HTR-8/SVneo (cell line): ENCODE measurements at regions not wholly inside any gene's neighbourhood (a gene's known extent, or its start where the extent isn't known, plus 50 kb on each side); places are given as distances from the start of the nearest gene placed in this dataset.
"Not testable (repeated sequence)": the region's sequence is repeated elsewhere in the genome, so short reads cannot be mapped to it uniquely, and the experiment has no call there.

Experiments
- DNase-seq: peaks from one replicate; pipeline ENCODE4 v3.0.0; 2011; ENCODE audit warnings: low spot score, mixed read lengths; ENCODE audit not compliant: insufficient read length
- FAIRE-seq: peaks from 2 replicates; lab custom pipeline; 2011; peaks lifted over from hg19 to GRCh38; lab: Jason Lieb, UNC

DNA sequence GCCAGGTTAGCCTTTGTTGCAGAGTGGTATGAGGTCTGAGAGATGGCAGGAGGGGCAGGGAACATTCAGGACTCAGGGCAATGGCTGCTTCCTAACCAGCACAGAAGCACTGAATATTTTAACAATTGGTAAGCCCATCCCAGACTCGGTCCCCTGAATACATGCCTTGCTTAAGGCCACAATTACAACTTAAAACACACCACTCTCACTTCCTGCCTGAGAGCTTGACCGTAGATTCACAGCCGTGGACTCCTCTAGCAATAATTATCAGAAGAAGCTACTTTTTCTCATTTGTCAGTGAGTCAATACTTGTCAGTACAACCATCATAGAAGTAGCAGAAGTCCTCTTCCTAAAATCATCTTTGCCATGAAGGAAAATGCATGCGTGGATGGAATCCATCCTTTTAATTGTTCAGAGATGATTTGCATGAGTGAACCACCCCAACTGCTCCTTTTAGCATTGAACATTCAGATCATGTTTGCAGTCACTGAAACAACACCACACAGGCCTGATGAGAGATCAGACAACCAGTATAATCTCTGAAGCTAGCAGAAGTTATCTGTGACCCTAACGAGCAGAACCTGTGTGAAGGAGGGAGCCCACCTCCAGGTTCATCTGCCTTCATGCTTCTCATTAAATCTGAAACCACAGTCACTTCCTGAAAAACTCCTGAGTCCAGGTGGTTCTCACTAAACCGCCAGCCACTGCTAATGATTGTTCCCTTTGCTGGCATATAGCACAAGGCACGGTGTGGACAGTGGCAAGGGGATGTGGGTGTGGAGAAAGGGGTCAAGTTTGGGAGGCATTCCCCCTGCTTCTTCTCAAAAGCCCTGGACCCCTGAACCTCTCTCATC is 333.9 kb upstream of the CNR1 start:
- FAIRE-seq (no peak), DNase-seq (no peak)

DNA sequence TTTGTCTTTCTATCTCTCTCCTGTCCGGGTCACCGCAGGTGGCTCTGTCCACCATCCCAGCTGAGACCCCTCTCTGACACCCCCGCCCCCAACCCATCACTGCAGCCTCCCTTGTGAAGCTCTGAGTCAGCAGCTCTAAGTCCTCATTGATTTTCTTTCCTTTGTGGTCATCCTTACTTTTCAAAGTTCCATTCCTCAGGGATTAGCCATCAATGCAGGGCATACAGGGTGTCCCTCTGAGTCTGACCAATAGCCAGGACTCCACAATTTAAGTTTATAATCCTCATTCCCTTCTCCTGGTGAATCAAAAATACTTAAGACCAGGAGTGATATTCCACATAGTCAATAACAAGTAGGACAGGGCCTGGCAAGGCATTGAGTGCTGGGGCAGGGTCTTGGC is 333.3 kb upstream of the CNR1 start:
- no peak for DNase-seq
- FAIRE-seq: no peak

DNA sequence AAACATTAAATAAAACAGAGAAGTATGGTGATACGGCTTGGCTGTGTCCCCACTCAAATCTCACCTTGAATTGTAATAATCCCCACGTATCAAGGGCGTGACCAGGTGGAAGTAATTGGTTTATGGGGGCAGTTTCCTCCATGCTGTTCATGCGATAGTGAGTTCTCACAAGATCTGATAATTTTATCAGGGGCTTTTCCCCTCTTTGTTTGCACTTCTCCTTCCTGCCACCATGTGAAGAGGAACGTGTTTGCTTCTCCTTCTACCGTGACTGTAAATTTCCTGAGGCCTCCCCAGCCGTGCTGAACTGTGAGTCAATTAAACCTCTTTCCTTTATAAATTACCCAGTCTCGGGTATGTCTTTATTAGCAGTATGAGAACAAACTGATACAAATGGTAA is 331.3 kb upstream of the CNR1 start:
- DNase-seq, FAIRE-seq: not testable (repeated sequence)

DNA sequence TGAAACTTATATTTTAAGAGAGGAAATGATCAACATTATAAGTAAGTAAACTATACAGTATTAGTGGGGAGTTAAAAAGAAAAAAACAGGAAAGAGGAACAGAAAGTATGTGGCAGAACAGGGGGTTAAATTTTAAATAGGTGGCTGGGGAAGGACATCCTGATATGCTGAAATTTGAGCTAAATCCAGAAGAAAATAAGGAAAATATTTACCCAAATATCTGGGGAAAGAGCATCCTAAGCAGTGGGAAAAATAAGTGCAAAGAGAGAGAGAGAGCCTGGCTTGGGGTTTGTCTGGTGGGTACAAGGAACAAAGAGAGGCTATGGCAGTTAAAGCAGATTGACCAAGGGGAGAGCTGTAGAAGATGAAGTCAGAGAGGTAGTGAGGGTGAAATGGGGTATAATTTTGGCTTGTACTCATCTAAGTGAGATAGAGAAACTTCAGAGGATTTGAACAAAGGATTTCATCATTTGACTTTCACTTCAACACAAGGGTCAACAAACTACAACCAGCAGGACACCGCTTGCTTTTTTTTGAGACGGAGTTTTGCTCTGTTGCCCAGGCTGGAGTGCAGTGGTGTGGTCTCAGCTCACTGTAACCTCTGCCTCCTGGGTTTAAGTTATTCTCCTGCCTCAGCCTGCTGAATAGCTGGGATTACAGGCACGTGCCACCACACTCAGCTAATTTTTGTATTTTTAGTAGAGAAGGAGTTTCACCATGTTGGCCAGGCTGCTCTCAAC is 328.4 kb upstream of the CNR1 start:
- no peak for FAIRE-seq

DNA sequence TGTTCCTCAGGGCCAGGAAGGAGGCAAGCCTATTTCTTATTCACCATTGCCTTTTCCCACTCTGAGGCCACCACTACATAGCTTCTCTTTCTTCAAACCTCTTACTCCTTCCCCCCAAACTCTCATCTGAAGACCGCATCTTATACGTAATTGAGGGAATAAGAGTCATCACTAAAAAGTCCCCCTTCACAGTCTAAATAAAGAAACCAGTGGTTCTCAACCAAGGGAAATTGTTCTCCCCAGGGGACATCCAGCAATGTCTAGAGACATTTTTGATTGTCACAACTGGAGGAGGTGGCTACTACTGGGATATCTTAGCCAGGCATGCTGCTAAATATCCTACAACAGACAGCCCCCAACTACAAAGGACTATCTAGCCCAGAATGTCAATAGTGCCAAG is 327.6 kb upstream of the CNR1 start:
- DNase-seq: no peak
- no peak for FAIRE-seq

More for the DNA sequence above, 328.4 kb upstream of the CNR1 start:
- DNase-seq: no peak

DNA sequence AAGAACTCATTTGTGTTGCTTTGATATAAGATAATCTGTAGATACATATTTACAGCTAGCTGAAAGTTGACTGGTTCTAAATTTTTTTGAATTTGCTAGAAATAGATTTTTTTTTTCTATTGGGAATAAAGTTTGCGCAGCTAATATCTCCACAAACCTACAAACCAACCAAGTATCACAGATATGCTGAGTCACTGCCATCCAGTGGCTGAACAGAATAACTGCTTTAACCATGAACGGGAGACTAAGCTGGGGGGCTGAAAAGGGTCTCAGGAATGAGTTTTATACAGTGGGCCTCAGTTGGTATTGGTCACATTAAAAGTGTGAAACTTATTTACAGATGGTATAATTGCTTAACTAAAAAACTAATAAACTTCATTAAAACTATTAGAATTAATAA is 326.7 kb upstream of the CNR1 start:
- DNase-seq: peak; percentile 11

DNA sequence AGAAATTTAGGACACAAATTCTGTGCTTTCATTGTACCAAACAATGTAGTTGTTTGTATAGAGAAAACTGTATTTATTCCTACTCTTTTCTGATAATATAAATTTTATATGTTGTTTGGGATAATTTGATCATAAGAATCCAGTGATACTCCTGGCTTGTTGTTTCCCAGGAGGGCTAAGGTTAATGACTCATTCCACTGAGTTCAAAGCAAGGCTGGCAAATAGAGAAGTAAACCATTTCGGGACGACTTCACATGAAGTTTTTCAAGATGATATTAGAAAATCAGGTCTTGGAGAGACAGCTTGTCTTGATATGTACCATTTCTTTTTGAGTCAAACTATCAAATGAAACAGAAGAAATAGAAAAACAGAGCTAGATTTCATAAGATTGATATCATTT is 326.1 kb upstream of the CNR1 start:
- no peak for FAIRE-seq
- DNase-seq: no peak

More for the DNA sequence above, 326.7 kb upstream of the CNR1 start:
- FAIRE-seq: no peak

DNA sequence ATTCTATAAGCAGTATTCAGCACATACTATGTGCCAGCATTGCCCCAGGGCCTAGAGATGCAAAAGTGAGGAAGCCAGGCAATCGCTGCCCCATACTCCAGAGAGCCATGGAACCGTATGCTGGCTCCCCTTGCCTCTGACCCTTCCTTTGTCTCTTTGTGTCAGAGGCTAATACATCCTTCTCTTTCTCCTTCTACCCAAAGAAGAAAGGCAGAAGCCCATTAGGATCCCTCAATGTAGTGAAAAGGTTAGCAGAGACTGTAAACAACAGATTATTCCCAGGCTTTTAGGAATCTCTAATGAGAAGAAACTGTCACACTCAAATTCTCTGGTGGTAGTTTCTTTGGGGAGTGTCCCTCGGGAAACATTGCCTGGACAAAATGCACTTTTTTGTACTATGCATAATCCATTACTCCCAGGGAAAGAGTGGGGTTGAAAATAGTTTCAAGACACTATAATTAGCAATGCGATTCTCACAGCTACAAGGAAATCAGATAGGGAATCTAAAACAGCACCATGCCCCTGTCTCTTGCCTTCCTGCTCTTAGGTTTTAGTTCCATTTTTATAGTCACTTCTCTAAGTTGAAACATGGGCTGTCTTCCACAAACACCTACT is 325.2 kb upstream of the CNR1 start:
- DNase-seq (no peak), FAIRE-seq (no peak)

DNA sequence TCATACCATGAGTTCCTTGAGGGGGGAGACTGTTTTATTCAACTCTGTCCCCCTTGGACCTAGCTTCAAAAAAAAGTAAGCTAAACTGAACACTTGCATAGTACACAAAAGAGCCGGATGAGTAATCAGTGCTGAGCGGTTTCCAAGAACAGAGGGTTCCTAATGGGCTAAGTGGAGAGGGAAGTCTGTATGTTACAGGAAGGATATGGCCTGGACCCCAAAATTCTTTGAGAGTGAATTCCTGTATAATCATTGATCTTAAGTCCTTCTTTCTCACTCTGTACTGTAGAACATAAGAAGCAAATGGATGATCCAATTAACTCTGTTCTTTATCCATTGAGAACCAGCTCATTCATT is 324.7 kb upstream of the CNR1 start:
- DNase-seq (no peak), FAIRE-seq (no peak)

DNA sequence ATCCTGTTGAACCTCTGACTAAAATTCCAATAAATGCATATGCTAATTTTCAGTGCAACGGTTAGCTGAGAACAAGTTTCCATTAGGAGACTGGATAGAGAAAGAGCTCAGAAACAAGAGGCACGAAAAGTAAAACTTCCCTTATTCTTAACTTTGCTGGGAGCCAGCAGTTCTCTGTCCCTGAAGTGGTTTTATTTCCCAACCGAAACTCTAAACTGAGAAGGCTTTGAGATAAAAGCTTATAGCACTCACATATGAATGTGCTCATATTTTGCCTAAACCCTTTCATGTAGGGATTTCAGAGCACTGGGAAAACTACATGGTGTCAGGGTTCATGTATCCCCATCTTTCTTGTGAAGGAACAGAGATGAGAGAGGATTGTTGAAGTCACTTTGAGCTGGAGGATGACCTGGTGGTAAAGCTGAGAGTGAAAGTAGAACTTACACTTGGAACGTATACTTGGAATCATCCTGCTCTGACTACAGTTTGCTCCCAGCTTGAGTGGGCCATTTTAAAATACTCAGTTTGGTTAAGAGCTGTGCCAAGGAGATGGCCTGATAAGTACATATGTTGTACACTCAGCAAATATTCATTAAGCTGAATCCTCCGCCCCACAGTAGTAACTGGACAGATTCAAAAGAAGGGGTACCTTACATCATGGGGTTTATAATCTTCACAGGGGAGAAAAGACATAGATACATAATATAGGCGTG is 324.2 kb upstream of the CNR1 start:
- DNase-seq (no peak), FAIRE-seq (no peak)

DNA sequence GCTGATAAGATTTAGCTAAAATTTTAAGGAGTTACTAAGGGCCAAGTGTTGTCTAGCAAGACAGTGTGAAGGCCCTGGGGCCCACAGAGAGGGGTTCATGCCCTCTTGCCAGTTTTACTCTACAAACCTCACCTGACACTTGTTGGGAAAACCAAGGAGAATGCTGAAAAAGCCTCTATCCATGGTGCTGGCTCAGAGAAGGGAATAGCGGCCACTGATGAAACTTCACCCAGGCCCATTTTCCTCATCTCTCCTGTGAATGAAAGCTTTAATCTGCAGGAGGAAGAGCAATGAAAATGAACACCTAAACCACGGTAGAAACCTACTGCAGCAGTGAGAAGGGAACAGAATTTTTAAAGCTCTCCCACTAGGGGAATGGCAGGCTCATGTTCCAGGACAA is 317.3 kb upstream of the CNR1 start:
- FAIRE-seq: no peak
- no peak for DNase-seq

DNA sequence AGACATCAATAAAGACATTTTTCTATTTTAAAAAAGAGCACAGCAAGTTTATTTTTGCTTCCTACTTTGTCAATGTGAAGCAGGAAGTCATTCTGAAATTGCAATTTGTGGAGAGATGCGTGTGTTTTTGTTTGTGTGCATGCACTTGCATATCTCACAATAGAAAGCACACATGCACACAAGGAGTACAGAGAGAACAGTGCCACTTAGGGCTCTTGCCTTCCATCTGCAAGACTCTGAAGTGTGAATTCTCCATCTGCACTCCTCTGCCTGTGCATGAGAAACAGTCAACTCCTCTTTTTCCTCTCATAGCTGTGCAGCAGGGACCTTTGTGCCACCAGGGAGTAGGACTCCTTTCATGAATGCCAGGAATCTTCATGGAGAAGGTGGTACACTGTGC is 316.3 kb upstream of the CNR1 start:
- DNase-seq (no peak), FAIRE-seq (no peak)

DNA sequence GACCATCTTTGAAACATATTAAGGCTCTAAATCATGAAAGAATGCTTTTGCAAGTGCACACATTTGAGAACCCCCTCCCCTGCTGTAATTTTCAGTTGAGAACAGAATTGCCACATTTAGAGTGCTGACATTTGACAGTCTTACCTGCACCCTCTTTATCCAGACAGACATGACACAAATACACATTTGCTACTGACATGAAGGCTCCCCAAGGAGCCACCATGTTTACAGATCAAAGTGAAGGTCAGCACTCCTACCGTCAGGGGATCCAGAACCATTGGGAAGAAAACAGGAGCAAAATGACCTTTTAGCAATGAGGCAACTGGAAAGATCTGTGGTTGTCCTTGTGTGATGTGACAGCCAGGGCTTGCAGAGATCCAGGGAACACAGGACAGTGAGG is 315.4 kb upstream of the CNR1 start:
- DNase-seq (no peak), FAIRE-seq (no peak)

DNA sequence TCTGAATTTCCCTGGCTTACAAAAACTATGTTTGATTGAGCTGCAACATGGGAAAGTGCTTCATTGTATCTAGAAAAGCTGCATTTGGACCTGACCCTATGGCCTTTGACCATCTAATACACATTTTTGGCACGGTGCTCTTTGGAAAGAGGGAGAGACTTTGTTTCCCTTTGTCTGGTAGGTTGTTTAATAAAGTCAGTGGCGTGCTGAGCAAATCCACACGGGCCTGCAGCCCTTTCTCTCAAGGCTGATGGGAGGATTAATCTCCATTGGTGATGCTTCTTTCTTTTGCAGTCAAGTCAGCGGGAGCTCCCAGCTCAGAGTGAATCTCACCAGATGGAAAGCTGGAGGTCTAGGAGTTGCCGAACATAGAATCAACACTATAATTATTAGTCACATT is 314.7 kb upstream of the CNR1 start:
- FAIRE-seq (no peak), DNase-seq (no peak)

DNA sequence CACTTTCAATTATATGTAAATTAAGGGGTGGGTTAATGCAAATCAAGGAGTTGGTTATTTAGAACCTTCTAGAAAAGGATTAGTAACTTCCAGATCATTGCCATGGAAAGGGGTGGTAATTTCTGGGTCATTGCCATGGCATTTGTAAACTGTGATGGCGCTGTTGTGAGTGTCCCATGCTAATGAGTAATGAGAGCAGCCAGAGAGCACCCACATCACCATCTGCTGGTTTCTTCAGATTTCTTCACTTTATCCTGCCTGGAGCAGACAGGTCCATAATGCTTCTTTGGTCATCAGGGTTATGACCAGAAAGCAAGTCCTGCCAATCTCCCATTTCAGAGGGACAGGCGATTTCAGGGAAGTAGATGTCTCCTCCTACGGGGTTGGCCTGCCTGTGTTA is 311.3 kb upstream of the CNR1 start:
- DNase-seq: no peak
- no peak for FAIRE-seq

DNA sequence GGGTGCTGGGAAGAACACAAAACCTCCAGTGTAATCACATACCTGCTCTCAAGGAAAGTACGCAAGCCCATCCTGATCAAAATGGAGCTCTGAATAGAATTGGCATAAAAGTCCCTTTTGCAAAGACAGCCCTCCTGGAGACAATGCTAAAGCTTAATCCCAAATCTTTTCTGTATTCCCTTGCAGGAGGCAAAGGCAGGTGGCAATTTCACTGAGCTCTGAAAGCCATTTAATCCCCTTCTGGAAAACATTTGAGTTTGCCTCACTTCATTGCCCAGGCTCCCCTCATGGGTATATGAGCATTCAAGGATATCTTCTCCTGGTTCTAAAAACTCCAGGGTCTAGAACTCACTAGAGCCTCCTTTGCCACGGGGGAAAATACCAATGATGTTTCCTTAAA is 310.2 kb upstream of the CNR1 start:
- no peak for FAIRE-seq
- no peak for DNase-seq

DNA sequence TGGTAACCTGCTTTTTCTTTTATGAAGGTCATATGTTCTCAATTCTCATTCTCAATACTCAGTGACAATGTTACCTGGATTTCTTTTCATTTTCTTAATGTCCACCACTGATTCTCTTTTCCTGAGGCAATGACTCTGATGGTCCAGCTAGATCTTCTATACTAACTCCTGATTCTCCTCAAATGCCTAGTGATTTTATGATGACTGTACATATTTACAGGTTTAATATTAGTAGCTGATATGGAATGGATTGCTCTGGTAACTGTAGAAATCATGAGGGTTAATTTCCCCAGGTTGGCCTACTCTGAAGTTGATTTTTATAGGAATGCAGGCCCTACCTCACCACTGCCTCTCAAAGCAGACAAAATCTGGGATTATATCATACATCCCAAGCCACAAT is 308.6 kb upstream of the CNR1 start:
- no peak for DNase-seq
- no peak for FAIRE-seq

DNA sequence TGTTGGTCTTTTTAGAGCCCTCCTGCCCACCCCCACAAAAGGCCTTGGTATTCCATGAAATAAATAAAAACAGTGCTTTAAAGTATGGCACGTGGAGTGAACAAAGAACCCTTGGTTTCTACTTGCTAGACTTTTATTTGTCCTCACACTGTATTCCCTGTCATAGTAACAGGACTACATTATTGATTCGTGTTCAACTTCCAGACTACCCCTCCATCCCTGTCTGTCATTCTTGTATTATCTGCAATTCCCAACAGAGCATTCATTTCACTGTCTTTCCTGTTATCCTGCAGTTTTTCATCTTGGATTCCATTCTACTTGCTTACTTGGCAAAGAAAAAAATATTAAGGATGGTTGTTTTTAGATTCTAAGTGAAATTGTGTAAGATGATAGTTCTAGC is 307.4 kb upstream of the CNR1 start:
- no peak for FAIRE-seq

DNA sequence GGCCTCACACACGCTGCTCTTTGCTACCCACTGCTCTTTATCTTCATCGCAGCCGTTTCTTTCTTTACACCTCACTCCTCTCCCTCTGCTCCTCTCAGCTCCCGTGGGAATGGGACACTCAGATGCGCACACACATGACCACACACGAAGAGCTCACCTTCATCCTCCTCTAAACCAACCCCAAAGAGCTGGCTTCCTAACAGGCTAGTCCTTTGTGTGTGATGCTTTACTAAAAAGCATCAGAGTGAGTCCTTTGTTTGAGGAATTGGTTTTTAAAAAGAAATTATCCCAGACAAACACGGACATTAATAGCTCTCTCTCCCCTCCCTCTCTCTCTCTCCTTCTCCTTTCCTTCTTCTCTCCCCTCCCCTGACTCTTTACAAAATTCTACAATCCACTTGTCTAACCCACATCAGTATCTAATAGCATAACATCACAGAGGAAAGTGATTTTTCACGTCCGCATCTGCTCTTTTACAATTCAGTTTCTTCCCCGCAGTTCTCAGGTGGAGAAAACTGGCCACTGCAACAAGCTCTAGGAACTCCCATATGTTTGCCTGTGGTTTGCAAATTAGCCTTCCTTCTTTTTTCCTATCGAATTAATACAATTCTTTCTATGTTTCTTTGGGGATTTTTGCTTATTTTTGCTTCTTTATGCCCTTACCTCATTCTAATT is 306.8 kb upstream of the CNR1 start:
- no peak for DNase-seq
- no peak for FAIRE-seq

More for the DNA sequence above, 307.4 kb upstream of the CNR1 start:
- no peak for DNase-seq

DNA sequence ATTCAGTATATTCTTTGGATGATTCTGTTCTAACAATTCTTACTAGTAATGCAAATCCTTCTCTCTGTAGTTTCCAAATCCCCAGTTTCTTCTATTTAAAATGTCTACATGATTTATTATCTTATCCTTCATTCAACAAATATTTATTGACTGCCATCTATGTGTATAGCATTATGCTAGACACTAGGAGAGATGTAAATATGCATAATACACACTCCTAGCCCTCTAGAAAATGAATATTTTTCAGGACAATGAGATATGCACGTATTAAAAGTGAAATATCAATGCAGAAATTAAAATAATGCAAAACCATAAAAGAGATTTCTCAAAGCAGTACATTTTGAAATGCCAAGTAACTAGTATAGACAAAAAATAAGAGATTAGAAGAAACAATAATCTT is 293.5 kb upstream of the CNR1 start:
- DNase-seq (no peak), FAIRE-seq (no peak)
